ENCODE measurements at regions not wholly inside any gene's neighbourhood (a gene's known extent, or its start where the extent isn't known, plus 50 kb on each side); places are given as distances from the start of the nearest gene placed in this dataset.
"Not testable (repeated sequence)": the region's sequence is repeated elsewhere in the genome, so short reads cannot be mapped to it uniquely, and the experiment has no call there.

- DNase-seq = no peak
Measured at GRCh38 chr16:79912592-79913310, 312.2 kb upstream of the MAF start.

- no peak for DNase-seq
Measured at GRCh38 chr16:79911660-79912059, 311.1 kb upstream of the MAF start.

GRCh38 chr16:79909571-79909970, 309.0 kb upstream of the MAF start:
- DNase-seq = no peak

GRCh38 chr16:79903471-79903870, 302.9 kb upstream of the MAF start:
- no peak for DNase-seq

- no peak for DNase-seq
Measured at GRCh38 chr16:79902351-79902750, 301.8 kb upstream of the MAF start.

- DNase-seq = no peak
Measured at GRCh38 chr16:79901522-79901921, 301.0 kb upstream of the MAF start.

- no peak for DNase-seq
Measured at GRCh38 chr16:79899716-79900115, 299.2 kb upstream of the MAF start.

- DNase-seq = no peak
Measured at GRCh38 chr16:79899316-79899715, 298.8 kb upstream of the MAF start.

GRCh38 chr16:79898703-79899102, 298.2 kb upstream of the MAF start:
- DNase-seq = no peak

GRCh38 chr16:79897453-79898146, 297.1 kb upstream of the MAF start:
- no peak for DNase-seq

GRCh38 chr16:79897104-79897452, 296.5 kb upstream of the MAF start:
- no peak for DNase-seq

GRCh38 chr16:79895917-79896203, 295.3 kb upstream of the MAF start:
- DNase-seq = no peak

- no peak for DNase-seq
Measured at GRCh38 chr16:79895053-79895916, 294.7 kb upstream of the MAF start.

- DNase-seq = no peak
Measured at GRCh38 chr16:79893445-79893844, 292.9 kb upstream of the MAF start.

GRCh38 chr16:79892278-79892677, 291.7 kb upstream of the MAF start:
- DNase-seq = no peak

GRCh38 chr16:79891458-79891857, 290.9 kb upstream of the MAF start:
- no peak for DNase-seq

- DNase-seq = no peak
Measured at GRCh38 chr16:79887541-79888540, 287.3 kb upstream of the MAF start.

GRCh38 chr16:79885320-79885719, 284.8 kb upstream of the MAF start:
- DNase-seq = no peak

- DNase-seq = no peak
Measured at GRCh38 chr16:79883494-79883893, 283.0 kb upstream of the MAF start.

- no peak for DNase-seq
Measured at GRCh38 chr16:79882340-79883005, 281.9 kb upstream of the MAF start.

GRCh38 chr16:79881107-79881506, 280.6 kb upstream of the MAF start:
- not testable (repeated sequence) for DNase-seq

- DNase-seq = no peak
Measured at GRCh38 chr16:79876332-79876730, 275.8 kb upstream of the MAF start.
